ENCODE measurements at regions not wholly inside any gene's neighbourhood (a gene's known extent, or its start where the extent isn't known, plus 50 kb on each side); places are given as distances from the start of the nearest gene placed in this dataset.

- H3K36me3 ChIP-seq, result no peaks in the 10 kb centered on the region
- H4K20me1 ChIP-seq (ENCODE audit: low read depth), result no peaks in the 10 kb centered on the region
- no peak overlapping the region for H3K4me2 ChIP-seq
- no peak overlapping the region for H2AFZ ChIP-seq (replicated peaks)
- H3K27me3 Mint-ChIP-seq (ENCODE audit: insufficient read depth, low read depth), result no peaks in the 10 kb centered on the region
- H3K4me3 Mint-ChIP-seq, result no peak overlapping the region
- no peaks in the 10 kb centered on the region for H3K36me3 Mint-ChIP-seq
- H3K79me2 ChIP-seq (ENCODE audit: low read depth), result no peaks in the 10 kb centered on the region
- H3K9ac ChIP-seq, result no peak overlapping the region
- no peak overlapping the region for H3K27ac ChIP-seq
- no peak overlapping the region for H3K4me3 ChIP-seq
- H3K9me3 ChIP-seq (ENCODE audit: low read depth), result no peaks in the 10 kb centered on the region
- no peak for DNase-seq (ENCODE audit: low spot score)
- TF ChIP-seq EZH2 (IDR thresholded peaks at IDR 0.05) (no peak), EZH2phosphoT487 (IDR thresholded peaks at IDR 0.05) (no peak), CTCF (IDR thresholded peaks at IDR 0.05) (no peak)
- no peaks in the 10 kb centered on the region for H3K9me3 Mint-ChIP-seq
- no peak overlapping the region for H3K27ac Mint-ChIP-seq
- H3K4me1 ChIP-seq, result no peaks in the 10 kb centered on the region
- no peaks in the 10 kb centered on the region for H3F3A ChIP-seq (ENCODE audit: low read depth)
- no peaks in the 10 kb centered on the region for H3K4me1 Mint-ChIP-seq
- no peaks in the 10 kb centered on the region for H3K27me3 ChIP-seq
These were observed 1340.4 kb downstream of the SLITRK5 start for GRCh38 chr13:89011615-89012014.

GRCh38 chr13:89027694-89028306, 1356.6 kb downstream of the SLITRK5 start:
- no peaks in the 10 kb centered on the region for H3K4me1 Mint-ChIP-seq
- H3K36me3 Mint-ChIP-seq, result no peaks in the 10 kb centered on the region
- Histone ChIP-seq H3K27me3 (no peaks in the 10 kb centered on the region), H2AFZ (replicated peaks) (no peak overlapping the region), H3K9me3 (ENCODE audit: low read depth) (no peaks in the 10 kb centered on the region), H3K79me2 (ENCODE audit: low read depth) (no peaks in the 10 kb centered on the region), H3K27ac (no peak overlapping the region), H3K36me3 (no peaks in the 10 kb centered on the region), H4K20me1 (ENCODE audit: low read depth) (no peaks in the 10 kb centered on the region), H3K4me3 (no peak overlapping the region), H3K4me1 (no peaks in the 10 kb centered on the region), H3K9ac (no peak overlapping the region), H3K4me2 (no peak overlapping the region), H3F3A (ENCODE audit: low read depth) (no peaks in the 10 kb centered on the region)
- no peak for DNase-seq (ENCODE audit: low spot score)
- no peak overlapping the region for H3K4me3 Mint-ChIP-seq
- no peaks in the 10 kb centered on the region for H3K27me3 Mint-ChIP-seq (ENCODE audit: insufficient read depth, low read depth)
- no peak for TF ChIP-seq CTCF (IDR thresholded peaks at IDR 0.05)
- TF ChIP-seq EZH2phosphoT487 (IDR thresholded peaks at IDR 0.05), result no peak
- no peak for TF ChIP-seq EZH2 (IDR thresholded peaks at IDR 0.05)
- H3K9me3 Mint-ChIP-seq, result no peaks in the 10 kb centered on the region
- H3K27ac Mint-ChIP-seq, result no peak overlapping the region

- H3K9me3 ChIP-seq (ENCODE audit: low read depth), result no peaks in the 10 kb centered on the region
- H3K4me3 ChIP-seq, result no peak overlapping the region
- H3K27ac ChIP-seq, result no peak overlapping the region
- Mint-ChIP-seq H3K27me3 (ENCODE audit: insufficient read depth, low read depth) (no peaks in the 10 kb centered on the region), H3K27ac (no peak overlapping the region), H3K9me3 (peaks cover 10% of the 10 kb centered on the region), H3K36me3 (no peaks in the 10 kb centered on the region), H3K4me3 (no peak overlapping the region), H3K4me1 (no peaks in the 10 kb centered on the region)
- H3K27me3 ChIP-seq, result no peaks in the 10 kb centered on the region
- no peak overlapping the region for H2AFZ ChIP-seq (replicated peaks)
- H3F3A ChIP-seq (ENCODE audit: low read depth), result no peaks in the 10 kb centered on the region
- no peak overlapping the region for H3K4me2 ChIP-seq
- no peaks in the 10 kb centered on the region for H3K79me2 ChIP-seq (ENCODE audit: low read depth)
- no peak for TF ChIP-seq EZH2phosphoT487 (IDR thresholded peaks at IDR 0.05)
- no peak for DNase-seq (ENCODE audit: low spot score)
- no peak overlapping the region for H3K9ac ChIP-seq
- no peaks in the 10 kb centered on the region for H4K20me1 ChIP-seq (ENCODE audit: low read depth)
- H3K4me1 ChIP-seq, result no peaks in the 10 kb centered on the region
- no peaks in the 10 kb centered on the region for H3K36me3 ChIP-seq
These were observed 1357.9 kb downstream of the SLITRK5 start for GRCh38 chr13:89029062-89029461.

GRCh38 chr13:89034015-89034414, 1362.8 kb downstream of the SLITRK5 start:
- Histone ChIP-seq H3K9ac (no peak overlapping the region), H3F3A (ENCODE audit: low read depth) (no peaks in the 10 kb centered on the region), H3K27ac (no peak overlapping the region), H3K4me2 (no peak overlapping the region), H3K27me3 (no peaks in the 10 kb centered on the region), H3K4me1 (no peaks in the 10 kb centered on the region), H4K20me1 (ENCODE audit: low read depth) (no peaks in the 10 kb centered on the region), H3K4me3 (no peak overlapping the region), H3K79me2 (ENCODE audit: low read depth) (no peaks in the 10 kb centered on the region), H3K9me3 (ENCODE audit: low read depth) (no peaks in the 10 kb centered on the region), H2AFZ (replicated peaks) (no peak overlapping the region), H3K36me3 (no peaks in the 10 kb centered on the region)
- Mint-ChIP-seq H3K4me3 (no peak overlapping the region), H3K36me3 (no peaks in the 10 kb centered on the region), H3K27ac (no peak overlapping the region), H3K27me3 (ENCODE audit: insufficient read depth, low read depth) (no peaks in the 10 kb centered on the region), H3K9me3 (peaks cover 17% of the 10 kb centered on the region), H3K4me1 (no peaks in the 10 kb centered on the region)
- TF ChIP-seq CTCF (IDR thresholded peaks at IDR 0.05) (no peak), EZH2phosphoT487 (IDR thresholded peaks at IDR 0.05) (no peak)
- no peak for DNase-seq (ENCODE audit: low spot score)

All from neural progenitor cell (in vitro differentiated cells).